ENCODE measurements at regions not wholly inside any gene's neighbourhood (a gene's known extent, or its start where the extent isn't known, plus 50 kb on each side); places are given as distances from the start of the nearest gene placed in this dataset.
"Not testable (repeated sequence)": the region's sequence is repeated elsewhere in the genome, so short reads cannot be mapped to it uniquely, and the experiment has no call there.

- DNase-seq, result no peak
- Mint-ChIP-seq H3K9me3 (no peaks in the 10 kb centered on the region), H3K27me3 (ENCODE audit: insufficient read depth) (no peaks in the 10 kb centered on the region), H3K36me3 (ENCODE audit: low read depth) (peaks cover 4% of the 10 kb centered on the region), H3K4me1 (peaks cover 7% of the 10 kb centered on the region), H3K27ac (no peak overlapping the region), H3K4me3 (no peak overlapping the region)
- Histone ChIP-seq H3K4me3 (ENCODE audit: low read length) (no peak overlapping the region), H3K9me3 (ENCODE audit: control insufficient read depth, low read length) (no peaks in the 10 kb centered on the region), H3K4me1 (ENCODE audit: control insufficient read depth, insufficient read depth, low read length) (no peaks in the 10 kb centered on the region), H3K27ac (ENCODE audit: low read depth, low read length) (no peak overlapping the region), H3K27me3 (ENCODE audit: control insufficient read depth, insufficient read depth, low read length, poor library complexity, severe bottlenecking) (no peaks in the 10 kb centered on the region), H3K36me3 (ENCODE audit: control insufficient read depth, insufficient read depth, low read length) (no peaks in the 10 kb centered on the region), H3K9ac (ENCODE audit: extremely low read depth, low read length, poor library complexity, severe bottlenecking) (no peak overlapping the region)
- no peak for TF ChIP-seq CTCF (conservative IDR thresholded peaks at IDR 0.05)
- 85 to 100% methylated on average over 1 of the region's 1 CpG for WGBS, 2 experiments (ENCODE audit: insufficient coverage in 1 of 2, insufficient read length in 1 of 2)
Measured at GRCh38 chr18:35889677-35890076, 82.8 kb upstream of the RMP24 start.

GRCh38 chr18:35890323-35890722 lies 82.2 kb upstream of the RMP24 start:
- peak; percentile 23 for DNase-seq
- H3K36me3 Mint-ChIP-seq (ENCODE audit: low read depth), result peaks cover 7% of the 10 kb centered on the region

GRCh38 chr18:35892118-35892517 lies 80.4 kb upstream of the RMP24 start:
- Histone ChIP-seq H3K27me3 (ENCODE audit: control insufficient read depth, insufficient read depth, low read length, poor library complexity, severe bottlenecking) (no peaks in the 10 kb centered on the region), H3K9me3 (ENCODE audit: control insufficient read depth, low read length) (peaks cover 1% of the 10 kb centered on the region), H3K36me3 (ENCODE audit: control insufficient read depth, insufficient read depth, low read length) (no peaks in the 10 kb centered on the region), H3K27ac (ENCODE audit: low read depth, low read length) (no peak overlapping the region), H3K9ac (ENCODE audit: extremely low read depth, low read length, poor library complexity, severe bottlenecking) (no peak overlapping the region), H3K4me3 (ENCODE audit: low read length) (no peak overlapping the region), H3K4me1 (ENCODE audit: control insufficient read depth, insufficient read depth, low read length) (no peaks in the 10 kb centered on the region)
- Mint-ChIP-seq H3K27ac (no peak overlapping the region), H3K4me1 (peaks cover 7% of the 10 kb centered on the region), H3K36me3 (ENCODE audit: low read depth) (peaks cover 17% of the 10 kb centered on the region), H3K27me3 (ENCODE audit: insufficient read depth) (no peaks in the 10 kb centered on the region), H3K4me3 (no peak overlapping the region), H3K9me3 (peaks cover 17% of the 10 kb centered on the region)
- no peak for DNase-seq
- TF ChIP-seq CTCF (conservative IDR thresholded peaks at IDR 0.05), result no peak

More at GRCh38 chr18:35890323-35890722, 82.2 kb upstream of the RMP24 start:
- Mint-ChIP-seq H3K27me3 (ENCODE audit: insufficient read depth) (no peaks in the 10 kb centered on the region), H3K9me3 (peaks cover 2% of the 10 kb centered on the region), H3K4me1 (peaks cover 7% of the 10 kb centered on the region), H3K4me3 (no peak overlapping the region), H3K27ac (no peak overlapping the region)
- Histone ChIP-seq H3K36me3 (ENCODE audit: control insufficient read depth, insufficient read depth, low read length) (no peaks in the 10 kb centered on the region), H3K9ac (ENCODE audit: extremely low read depth, low read length, poor library complexity, severe bottlenecking) (no peak overlapping the region), H3K4me1 (ENCODE audit: control insufficient read depth, insufficient read depth, low read length) (no peaks in the 10 kb centered on the region), H3K27me3 (ENCODE audit: control insufficient read depth, insufficient read depth, low read length, poor library complexity, severe bottlenecking) (no peaks in the 10 kb centered on the region), H3K9me3 (ENCODE audit: control insufficient read depth, low read length) (no peaks in the 10 kb centered on the region), H3K27ac (ENCODE audit: low read depth, low read length) (no peak overlapping the region), H3K4me3 (ENCODE audit: low read length) (no peak overlapping the region)
- no peak for TF ChIP-seq CTCF (conservative IDR thresholded peaks at IDR 0.05)
- 92 to 100% methylated on average over 2 to 3 of the region's 3 CpGs for WGBS, 2 experiments (ENCODE audit: insufficient coverage in 1 of 2, insufficient read length in 1 of 2)

- not testable (repeated sequence) for H3K4me3 Mint-ChIP-seq; H3K4me3 ChIP-seq (ENCODE audit: low read length); H3K27ac Mint-ChIP-seq; H3K4me1 ChIP-seq (ENCODE audit: control insufficient read depth, insufficient read depth, low read length); H3K4me1 Mint-ChIP-seq; H3K36me3 ChIP-seq (ENCODE audit: control insufficient read depth, insufficient read depth, low read length); H3K9me3 ChIP-seq (ENCODE audit: control insufficient read depth, low read length); H3K9ac ChIP-seq (ENCODE audit: extremely low read depth, low read length, poor library complexity, severe bottlenecking); H3K27me3 ChIP-seq (ENCODE audit: control insufficient read depth, insufficient read depth, low read length, poor library complexity, severe bottlenecking); DNase-seq; H3K27me3 Mint-ChIP-seq (ENCODE audit: insufficient read depth); H3K27ac ChIP-seq (ENCODE audit: low read depth, low read length)
- WGBS, 2 experiments (ENCODE audit: insufficient coverage in 1 of 2, insufficient read length in 1 of 2), result 80 to 94% methylated on average over 2 to 13 of the region's 13 CpGs
- Mint-ChIP-seq H3K36me3 (ENCODE audit: low read depth) (peaks cover 48% of the 10 kb centered on the region), H3K9me3 (peaks cover 48% of the 10 kb centered on the region)
Measured at GRCh38 chr18:35897481-35897880, 75.0 kb upstream of the RMP24 start.

Data from endodermal cell (in vitro differentiated cells).